ENCODE measurements at regions not wholly inside any gene's neighbourhood (a gene's known extent, or its start where the extent isn't known, plus 50 kb on each side); places are given as distances from the start of the nearest gene placed in this dataset.

DNA sequence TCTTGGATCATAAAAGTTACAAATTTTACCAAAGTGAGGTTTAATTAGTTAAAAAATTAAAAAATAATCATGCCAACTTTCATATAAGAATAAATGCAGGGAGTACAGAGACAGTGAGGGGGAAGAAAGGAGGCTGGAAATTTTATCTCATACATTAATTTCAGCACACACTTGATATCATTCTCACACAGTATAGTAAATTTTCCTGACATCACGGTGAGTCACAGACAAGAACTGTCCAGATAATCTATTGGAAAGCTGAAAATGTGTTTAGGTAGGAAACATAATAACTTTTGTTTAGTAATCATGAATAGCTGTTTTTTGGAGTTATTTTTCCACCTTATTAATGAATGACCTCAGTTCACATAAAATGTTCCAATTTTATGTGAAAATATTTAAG lies 1204.8 kb downstream of the GALC start:
- TF ChIP-seq, protein P1, sequence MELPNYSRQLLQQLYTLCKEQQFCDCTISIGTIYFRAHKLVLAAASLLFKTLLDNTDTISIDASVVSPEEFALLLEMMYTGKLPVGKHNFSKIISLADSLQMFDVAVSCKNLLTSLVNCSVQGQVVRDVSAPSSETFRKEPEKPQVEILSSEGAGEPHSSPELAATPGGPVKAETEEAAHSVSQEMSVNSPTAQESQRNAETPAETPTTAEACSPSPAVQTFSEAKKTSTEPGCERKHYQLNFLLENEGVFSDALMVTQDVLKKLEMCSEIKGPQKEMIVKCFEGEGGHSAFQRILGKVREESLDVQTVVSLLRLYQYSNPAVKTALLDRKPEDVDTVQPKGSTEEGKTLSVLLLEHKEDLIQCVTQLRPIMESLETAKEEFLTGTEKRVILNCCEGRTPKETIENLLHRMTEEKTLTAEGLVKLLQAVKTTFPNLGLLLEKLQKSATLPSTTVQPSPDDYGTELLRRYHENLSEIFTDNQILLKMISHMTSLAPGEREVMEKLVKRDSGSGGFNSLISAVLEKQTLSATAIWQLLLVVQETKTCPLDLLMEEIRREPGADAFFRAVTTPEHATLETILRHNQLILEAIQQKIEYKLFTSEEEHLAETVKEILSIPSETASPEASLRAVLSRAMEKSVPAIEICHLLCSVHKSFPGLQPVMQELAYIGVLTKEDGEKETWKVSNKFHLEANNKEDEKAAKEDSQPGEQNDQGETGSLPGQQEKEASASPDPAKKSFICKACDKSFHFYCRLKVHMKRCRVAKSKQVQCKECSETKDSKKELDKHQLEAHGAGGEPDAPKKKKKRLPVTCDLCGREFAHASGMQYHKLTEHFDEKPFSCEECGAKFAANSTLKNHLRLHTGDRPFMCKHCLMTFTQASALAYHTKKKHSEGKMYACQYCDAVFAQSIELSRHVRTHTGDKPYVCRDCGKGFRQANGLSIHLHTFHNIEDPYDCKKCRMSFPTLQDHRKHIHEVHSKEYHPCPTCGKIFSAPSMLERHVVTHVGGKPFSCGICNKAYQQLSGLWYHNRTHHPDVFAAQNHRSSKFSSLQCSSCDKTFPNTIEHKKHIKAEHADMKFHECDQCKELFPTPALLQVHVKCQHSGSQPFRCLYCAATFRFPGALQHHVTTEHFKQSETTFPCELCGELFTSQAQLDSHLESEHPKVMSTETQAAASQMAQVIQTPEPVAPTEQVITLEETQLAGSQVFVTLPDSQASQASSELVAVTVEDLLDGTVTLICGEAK (IDR thresholded peaks at IDR 0.05; ENCODE audit: borderline replicate concordance), result no peak
- no peak for TF ChIP-seq POLR2A (IDR thresholded peaks at IDR 0.05; ENCODE audit: low read depth, low read length)
